ENCODE measurements at regions not wholly inside any gene's neighbourhood (a gene's known extent, or its start where the extent isn't known, plus 50 kb on each side); places are given as distances from the start of the nearest gene placed in this dataset.
"Not testable (repeated sequence)": the region's sequence is repeated elsewhere in the genome, so short reads cannot be mapped to it uniquely, and the experiment has no call there.

- Mint-ChIP-seq H3K27ac (no peak overlapping the region), H3K9me3 (no peaks in the 10 kb centered on the region), H3K27me3 (peaks cover 29% of the 10 kb centered on the region), H3K36me3 (no peaks in the 10 kb centered on the region), H3K4me1 (no peaks in the 10 kb centered on the region), H3K4me3 (no peak overlapping the region)
- no peak for ATAC-seq
These were observed 175.9 kb upstream of the COPS8 start for GRCh38 chr2:236909802-236910201.

- H3K4me3 Mint-ChIP-seq = no peak overlapping the region
- no peaks in the 10 kb centered on the region for H3K4me1 Mint-ChIP-seq
- H3K9me3 Mint-ChIP-seq = no peaks in the 10 kb centered on the region
- H3K27ac Mint-ChIP-seq = no peak overlapping the region
- ATAC-seq = no peak
- H3K36me3 Mint-ChIP-seq = no peaks in the 10 kb centered on the region
- H3K27me3 Mint-ChIP-seq = peaks cover 34% of the 10 kb centered on the region
These were observed 174.8 kb upstream of the COPS8 start for GRCh38 chr2:236910781-236911495.

GRCh38 chr2:236912326-236913120, 173.2 kb upstream of the COPS8 start:
- ATAC-seq = no peak

GRCh38 chr2:236915186-236915585, 170.5 kb upstream of the COPS8 start:
- no peaks in the 10 kb centered on the region for H3K9me3 Mint-ChIP-seq
- H3K27ac Mint-ChIP-seq = no peak overlapping the region
- ATAC-seq = no peak
- H3K4me3 Mint-ChIP-seq = no peak overlapping the region
- no peaks in the 10 kb centered on the region for H3K36me3 Mint-ChIP-seq
- peaks cover 45% of the 10 kb centered on the region for H3K27me3 Mint-ChIP-seq
- H3K4me1 Mint-ChIP-seq = no peaks in the 10 kb centered on the region

More at GRCh38 chr2:236912326-236913120, 173.2 kb upstream of the COPS8 start:
- Mint-ChIP-seq H3K27ac (no peak overlapping the region), H3K27me3 (peaks cover 41% of the 10 kb centered on the region), H3K4me1 (no peaks in the 10 kb centered on the region), H3K36me3 (no peaks in the 10 kb centered on the region), H3K9me3 (no peaks in the 10 kb centered on the region), H3K4me3 (no peak overlapping the region)

- H3K4me3 Mint-ChIP-seq = no peak overlapping the region
- no peaks in the 10 kb centered on the region for H3K36me3 Mint-ChIP-seq
- ATAC-seq = no peak
- H3K27ac Mint-ChIP-seq = no peak overlapping the region
- no peaks in the 10 kb centered on the region for H3K4me1 Mint-ChIP-seq
- peaks cover 45% of the 10 kb centered on the region for H3K27me3 Mint-ChIP-seq
- H3K9me3 Mint-ChIP-seq = no peaks in the 10 kb centered on the region
These were observed 170.0 kb upstream of the COPS8 start for GRCh38 chr2:236915726-236916125.

DNA sequence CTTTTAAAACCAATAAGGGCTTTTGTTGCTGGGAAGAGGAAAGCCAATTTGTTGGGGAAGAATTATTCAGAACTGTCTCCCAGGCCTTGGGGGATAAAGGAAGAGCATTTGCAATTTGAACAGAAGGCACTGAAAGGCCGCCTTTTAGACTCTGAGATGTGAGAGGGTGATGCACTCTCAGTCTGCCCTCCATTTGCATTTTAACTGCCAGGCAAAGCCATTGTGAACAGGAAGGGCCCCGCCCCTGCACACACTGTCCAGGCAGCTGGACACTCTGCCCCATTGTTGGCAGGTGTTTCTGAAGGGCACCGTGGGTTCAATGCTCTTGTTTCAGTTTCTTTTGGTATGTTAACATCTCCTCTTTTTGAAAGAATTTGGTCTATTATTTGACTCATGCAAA, 169.5 kb upstream of the COPS8 start:
- H3K4me3 Mint-ChIP-seq = no peak overlapping the region
- no peaks in the 10 kb centered on the region for H3K4me1 Mint-ChIP-seq
- ATAC-seq = no peak
- no peaks in the 10 kb centered on the region for H3K9me3 Mint-ChIP-seq
- H3K27me3 Mint-ChIP-seq = peaks cover 45% of the 10 kb centered on the region
- H3K27ac Mint-ChIP-seq = no peak overlapping the region
- no peaks in the 10 kb centered on the region for H3K36me3 Mint-ChIP-seq

- peaks cover 45% of the 10 kb centered on the region for H3K27me3 Mint-ChIP-seq
- H3K4me3 Mint-ChIP-seq = no peak overlapping the region
- no peak for ATAC-seq
- H3K27ac Mint-ChIP-seq = no peak overlapping the region
- no peaks in the 10 kb centered on the region for H3K36me3 Mint-ChIP-seq
- H3K9me3 Mint-ChIP-seq = no peaks in the 10 kb centered on the region
- H3K4me1 Mint-ChIP-seq = no peaks in the 10 kb centered on the region
These were observed 169.0 kb upstream of the COPS8 start for GRCh38 chr2:236916651-236917050.

- no peaks in the 10 kb centered on the region for H3K36me3 Mint-ChIP-seq
- no peaks in the 10 kb centered on the region for H3K4me1 Mint-ChIP-seq
- H3K27ac Mint-ChIP-seq = no peak overlapping the region
- no peak overlapping the region for H3K4me3 Mint-ChIP-seq
- no peak for ATAC-seq
- H3K27me3 Mint-ChIP-seq = peaks cover 41% of the 10 kb centered on the region
- no peaks in the 10 kb centered on the region for H3K9me3 Mint-ChIP-seq
These were observed 168.5 kb upstream of the COPS8 start for GRCh38 chr2:236917164-236917563.

- Mint-ChIP-seq H3K4me1 (no peaks in the 10 kb centered on the region), H3K27me3 (peaks cover 32% of the 10 kb centered on the region), H3K9me3 (no peaks in the 10 kb centered on the region), H3K36me3 (no peaks in the 10 kb centered on the region), H3K4me3 (no peak overlapping the region), H3K27ac (no peak overlapping the region)
- no peak for ATAC-seq
These were observed 167.1 kb upstream of the COPS8 start for GRCh38 chr2:236918545-236918944.

GRCh38 chr2:236919209-236919608, 166.5 kb upstream of the COPS8 start:
- Mint-ChIP-seq H3K36me3 (no peaks in the 10 kb centered on the region), H3K27ac (no peak overlapping the region), H3K4me1 (no peaks in the 10 kb centered on the region), H3K4me3 (no peak overlapping the region), H3K27me3 (peaks cover 37% of the 10 kb centered on the region), H3K9me3 (no peaks in the 10 kb centered on the region)
- ATAC-seq = no peak

DNA sequence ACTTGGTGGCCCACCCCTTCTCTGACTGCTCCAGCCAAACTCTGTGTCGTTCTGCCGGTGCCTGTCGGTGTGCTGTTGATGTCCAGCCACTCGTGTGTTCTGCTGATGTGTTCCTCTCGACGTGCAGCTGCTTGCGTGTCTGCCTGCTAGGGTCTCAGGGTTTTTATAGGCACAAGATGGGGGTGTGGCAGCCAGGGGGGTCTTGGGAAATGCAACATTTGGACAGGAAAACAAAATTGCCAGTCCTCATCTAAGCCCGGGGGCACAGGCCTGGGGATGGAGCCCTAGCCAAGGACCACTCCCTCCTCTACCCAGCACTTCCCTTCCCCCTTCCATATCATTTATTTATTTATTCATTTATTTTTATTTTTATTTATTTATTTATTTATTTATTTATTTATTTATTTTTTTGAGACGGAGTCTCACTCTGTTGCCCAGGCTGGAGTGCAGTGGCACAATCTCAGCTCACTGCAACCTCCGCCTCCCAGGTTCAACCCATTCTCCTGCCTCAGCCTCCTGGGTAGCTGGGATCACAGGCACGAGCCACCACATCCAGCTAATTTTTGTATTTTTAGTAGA, 165.8 kb upstream of the COPS8 start:
- H3K4me3 Mint-ChIP-seq, ATAC-seq, H3K4me1 Mint-ChIP-seq, H3K9me3 Mint-ChIP-seq, H3K36me3 Mint-ChIP-seq, H3K27ac Mint-ChIP-seq: not testable (repeated sequence)
- H3K27me3 Mint-ChIP-seq = peaks cover 41% of the 10 kb centered on the region

DNA sequence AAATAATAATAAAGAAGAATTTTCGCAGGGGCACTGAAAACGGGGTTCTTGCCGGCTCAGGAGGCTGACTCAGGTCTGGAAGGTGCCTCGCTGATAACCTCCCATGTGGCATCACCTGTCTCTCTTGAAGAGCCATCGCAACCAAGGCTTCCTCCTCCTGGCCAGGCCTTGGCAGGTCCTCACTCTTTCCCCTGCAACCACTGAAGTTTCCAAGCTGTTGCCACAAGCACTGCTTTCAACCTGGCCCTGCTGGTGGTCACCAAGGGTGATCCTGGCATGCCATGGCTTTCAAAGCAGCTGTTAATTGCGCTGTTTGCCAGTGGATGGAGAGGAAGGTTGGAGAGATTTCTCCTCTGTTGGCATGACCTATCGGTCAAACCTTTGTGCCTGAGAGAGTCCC, 163.6 kb upstream of the COPS8 start:
- Mint-ChIP-seq H3K4me3 (no peak overlapping the region), H3K4me1 (no peaks in the 10 kb centered on the region), H3K9me3 (no peaks in the 10 kb centered on the region), H3K27ac (no peak overlapping the region), H3K36me3 (no peaks in the 10 kb centered on the region), H3K27me3 (peaks cover 38% of the 10 kb centered on the region)
- ATAC-seq = no peak

DNA sequence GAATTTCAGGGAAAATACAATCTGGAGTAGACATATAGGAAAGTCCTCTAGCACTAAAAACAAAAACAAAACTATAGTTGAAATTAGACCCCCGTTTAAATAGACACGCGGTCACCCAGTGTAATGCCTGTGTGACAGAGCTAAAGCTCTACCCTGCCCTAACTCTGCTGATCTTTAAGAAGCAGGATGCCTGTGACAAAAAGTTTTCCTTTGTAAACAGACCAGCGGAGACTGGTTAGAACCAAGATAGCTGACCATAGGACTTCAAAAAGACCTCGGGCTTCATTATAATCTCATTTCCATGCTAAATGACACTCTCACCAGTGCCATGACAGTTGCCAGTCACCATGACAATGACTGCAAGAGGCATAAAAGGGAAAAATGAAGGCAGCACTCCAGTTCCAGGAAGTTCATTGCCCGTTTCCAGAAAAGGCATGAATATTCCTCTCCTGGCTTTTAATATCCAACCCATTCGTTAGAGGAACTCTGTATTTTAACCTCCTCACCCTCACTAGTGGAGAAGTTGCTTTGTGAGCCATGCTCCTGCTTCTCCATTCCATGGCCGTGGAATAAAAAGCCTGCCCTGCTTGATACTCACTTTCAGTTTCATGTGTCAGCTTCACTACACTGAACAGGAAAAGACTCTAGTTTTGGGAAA, 157.2 kb upstream of the COPS8 start:
- no peak for ATAC-seq
- Mint-ChIP-seq H3K9me3 (no peaks in the 10 kb centered on the region), H3K4me3 (no peak overlapping the region), H3K27me3 (peaks cover 45% of the 10 kb centered on the region), H3K27ac (no peak overlapping the region), H3K4me1 (no peaks in the 10 kb centered on the region), H3K36me3 (no peaks in the 10 kb centered on the region)

DNA sequence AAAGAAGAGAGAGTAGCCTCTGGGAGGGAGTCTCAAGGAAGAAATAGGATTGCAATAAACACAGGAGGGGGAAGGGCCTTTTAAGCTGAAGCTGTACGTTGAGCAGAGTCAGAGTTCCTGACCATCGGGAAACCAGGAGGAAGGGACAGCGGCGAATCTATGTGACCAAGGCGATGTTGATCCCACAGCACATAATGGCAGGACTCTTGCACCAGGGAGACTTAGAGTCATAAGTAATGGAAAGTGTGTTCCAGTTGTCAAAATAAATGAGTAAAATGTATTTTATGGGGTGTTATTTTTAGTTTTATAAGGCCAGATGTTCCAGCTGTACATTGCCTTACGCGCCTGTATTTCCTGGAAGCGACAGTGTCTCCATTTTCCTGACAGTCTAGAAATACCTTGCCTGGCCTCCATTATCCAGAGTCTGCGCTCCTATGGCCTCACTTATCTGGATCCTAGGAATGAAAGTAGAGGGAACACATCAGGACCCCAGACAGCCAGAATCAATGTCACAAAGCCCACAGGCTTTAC, 152.8 kb upstream of the COPS8 start:
- no peak for ATAC-seq

DNA sequence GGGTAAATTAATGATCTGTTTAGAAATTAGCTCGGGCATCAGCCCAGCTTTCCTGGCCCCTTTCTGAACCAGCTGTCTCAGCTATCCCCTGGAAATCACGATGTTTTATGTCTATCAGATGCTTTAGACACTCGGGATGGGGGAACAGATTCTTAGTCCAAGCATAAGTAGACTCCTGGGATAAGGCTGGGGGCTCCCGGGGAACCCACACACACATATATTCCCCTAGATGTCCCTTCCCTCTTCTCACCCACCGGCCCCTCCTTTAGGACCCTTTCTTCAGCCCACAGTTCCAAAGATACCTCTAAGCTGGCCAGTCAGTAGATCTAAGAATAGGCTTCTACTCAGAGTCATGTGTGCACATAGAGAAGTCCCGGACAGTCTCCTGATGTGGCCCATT, 151.5 kb upstream of the COPS8 start:
- H3K36me3 Mint-ChIP-seq = no peaks in the 10 kb centered on the region
- ATAC-seq = no peak
- H3K4me3 Mint-ChIP-seq = no peak overlapping the region
- no peak overlapping the region for H3K27ac Mint-ChIP-seq
- H3K27me3 Mint-ChIP-seq = peaks cover 21% of the 10 kb centered on the region
- H3K4me1 Mint-ChIP-seq = no peaks in the 10 kb centered on the region
- H3K9me3 Mint-ChIP-seq = no peaks in the 10 kb centered on the region

More for the DNA sequence above, 152.8 kb upstream of the COPS8 start:
- no peak overlapping the region for H3K4me3 Mint-ChIP-seq
- no peak overlapping the region for H3K27ac Mint-ChIP-seq
- no peaks in the 10 kb centered on the region for H3K4me1 Mint-ChIP-seq
- no peaks in the 10 kb centered on the region for H3K9me3 Mint-ChIP-seq
- peaks cover 21% of the 10 kb centered on the region for H3K27me3 Mint-ChIP-seq
- H3K36me3 Mint-ChIP-seq = no peaks in the 10 kb centered on the region
